SK-N-MC (cell line): ENCODE measurements at regions not wholly inside any gene's neighbourhood (a gene's known extent, or its start where the extent isn't known, plus 50 kb on each side); places are given as distances from the start of the nearest gene placed in this dataset.

Experiments used
- EZH2 ChIP-seq: fragments of 200-600 bp; sonication (generic); IDR thresholded peaks from one replicate; pipeline ENCODE4 v1.6.1; 2017; ENCODE audit warnings: antibody characterized with exemption
- POLR2AphosphoS5 ChIP-seq: IDR thresholded peaks from 2 replicates; pipeline ENCODE4 v1.6.1; 2012; ENCODE audit warnings: mild to moderate bottlenecking, low read depth, low read length, borderline replicate concordance

GRCh38 chr4:81951891-81952455 lies 421.8 kb downstream of the HNRNPD start:
- TF ChIP-seq POLR2AphosphoS5 (no peak), EZH2 (no peak)
